WTC11 (cell line): ENCODE measurements at regions not wholly inside any gene's neighbourhood (a gene's known extent, or its start where the extent isn't known, plus 50 kb on each side); places are given as distances from the start of the nearest gene placed in this dataset.

ENCODE experiments used
- ATAC-seq: fragments of 200-7000 bp; cut with Tn5 transposase; 2 replicates; pipeline ENCODE4 v1.10.0; 2021; ENCODE audit warnings: mild to moderate bottlenecking, moderate library complexity
- CTCF ChIA-PET: fragments of 300-600 bp; sonication (Branson Sonifier 250); formaldehyde crosslinking; loops from one replicate; lab custom pipeline; 2021; ENCODE audit warnings: antibody characterized with exemption; lab: Charles Lee
- POLR2A ChIA-PET: fragments of 350-600 bp; sonication (Branson Sonifier 250); formaldehyde crosslinking; loops from one replicate; lab custom pipeline; 2021; ENCODE audit warnings: antibody characterized with exemption; lab: Charles Lee
- DNase-seq: peaks from one replicate; pipeline ENCODE4 v3.0.0; 2021; ENCODE audit warnings: low spot score
- H3K27ac Mint-ChIP-seq: 2 replicates; pipeline ENCODE4 v1.8.0; 2021; ENCODE audit warnings: mixed read lengths
- H3K27me3 Mint-ChIP-seq: 2 replicates; pipeline ENCODE4 v1.8.0; 2021; ENCODE audit warnings: low read depth, mild to moderate bottlenecking, moderate library complexity, mixed read lengths
- H3K36me3 Mint-ChIP-seq: 2 replicates; pipeline ENCODE4 v1.8.0; 2021; ENCODE audit warnings: mixed read lengths
- H3K4me1 Mint-ChIP-seq: 2 replicates; pipeline ENCODE4 v1.8.0; 2022; ENCODE audit warnings: mixed read lengths
- H3K4me3 Mint-ChIP-seq: 2 replicates; pipeline ENCODE4 v1.8.0; 2021; ENCODE audit warnings: mild to moderate bottlenecking, moderate library complexity, mixed read lengths
- H3K9me3 Mint-ChIP-seq: 2 replicates; pipeline ENCODE4 v1.8.0; 2021; ENCODE audit warnings: mixed read lengths
- ATF2 ChIP-seq: sonication (generic); formaldehyde crosslinking; IDR thresholded peaks from 2 replicates; pipeline ENCODE4 v1.8.1; 2022; ENCODE audit warnings: low read depth, missing genetic modification reagents, borderline replicate concordance
- CTCF ChIP-seq: fragments of 200-600 bp; IDR thresholded peaks from 2 replicates; pipeline ENCODE4 v1.8.0; 2022; ENCODE audit warnings: antibody characterized with exemption
- EMX1 ChIP-seq: fragments of 250-450 bp; sonication (Bioruptor Pico); IDR thresholded peaks from 2 replicates; pipeline ENCODE4 v1.8.0; 2021; ENCODE audit warnings: mild to moderate bottlenecking
- ERG ChIP-seq: fragments of 250-450 bp; sonication (Bioruptor Pico); IDR thresholded peaks from 2 replicates; pipeline ENCODE4 v1.8.0; 2021; ENCODE audit warnings: mild to moderate bottlenecking
- ESRRA ChIP-seq: sonication (generic); formaldehyde crosslinking; IDR thresholded peaks from 2 replicates; pipeline ENCODE4 v1.8.1; 2022; ENCODE audit warnings: mild to moderate bottlenecking, missing genetic modification reagents, borderline replicate concordance
- FOXK1 ChIP-seq: sonication (generic); formaldehyde crosslinking; IDR thresholded peaks from 2 replicates; pipeline ENCODE4 v1.8.0; 2022; ENCODE audit warnings: mild to moderate bottlenecking, moderate library complexity, missing genetic modification reagents
- FOXP4 ChIP-seq: sonication (generic); formaldehyde crosslinking; IDR thresholded peaks from 2 replicates; pipeline ENCODE4 v1.8.0; 2022; ENCODE audit warnings: mild to moderate bottlenecking, missing genetic modification reagents
- GRHL2 ChIP-seq: fragments of 250-450 bp; sonication (Bioruptor Pico); IDR thresholded peaks from 2 replicates; pipeline ENCODE4 v1.8.0; 2022; ENCODE audit warnings: mild to moderate bottlenecking, moderate library complexity; ENCODE audit not compliant: insufficient replicate concordance, severe bottlenecking
- JAZF1 ChIP-seq: fragments of 250-450 bp; sonication (Bioruptor Pico); IDR thresholded peaks from 2 replicates; pipeline ENCODE4 v1.9.0; 2021; ENCODE audit warnings: moderate library complexity, mild to moderate bottlenecking, inconsistent platforms
- KAT7 ChIP-seq: sonication (generic); formaldehyde crosslinking; IDR thresholded peaks from 2 replicates; pipeline ENCODE4 v1.8.1; 2023; ENCODE audit warnings: missing genetic modification reagents, mild to moderate bottlenecking, borderline replicate concordance
- NFATC4 ChIP-seq: fragments of 250-450 bp; sonication (Bioruptor Pico); IDR thresholded peaks from 2 replicates; pipeline ENCODE4 v1.9.0; 2021; ENCODE audit warnings: mild to moderate bottlenecking
- NFE2L1 ChIP-seq: sonication (generic); formaldehyde crosslinking; IDR thresholded peaks from 2 replicates; pipeline ENCODE4 v1.8.1; 2023; ENCODE audit warnings: missing genetic modification reagents
- NR2C2 ChIP-seq: sonication (generic); formaldehyde crosslinking; IDR thresholded peaks from 2 replicates; pipeline ENCODE4 v1.8.0; 2022; ENCODE audit warnings: mild to moderate bottlenecking, missing genetic modification reagents
- NR3C1 ChIP-seq: sonication (generic); formaldehyde crosslinking; conservative IDR thresholded peaks from 2 replicates; pipeline ENCODE4 v1.8.1; 2023; ENCODE audit warnings: low read depth, mild to moderate bottlenecking, missing genetic modification reagents
- OVOL2 ChIP-seq: fragments of 250-450 bp; sonication (Bioruptor Pico); IDR thresholded peaks from 2 replicates; pipeline ENCODE4 v1.9.0; 2021; ENCODE audit warnings: mild to moderate bottlenecking, borderline replicate concordance
- PREB ChIP-seq: sonication (generic); formaldehyde crosslinking; IDR thresholded peaks from 2 replicates; pipeline ENCODE4 v1.8.1; 2022; ENCODE audit warnings: mild to moderate bottlenecking, missing genetic modification reagents, moderate library complexity, borderline replicate concordance
- PRRX2 ChIP-seq: fragments of 250-450 bp; sonication (Bioruptor Pico); IDR thresholded peaks from 2 replicates; pipeline ENCODE4 v1.8.0; 2021; ENCODE audit warnings: mild to moderate bottlenecking
- SMAD3 ChIP-seq: sonication (generic); formaldehyde crosslinking; IDR thresholded peaks from 2 replicates; pipeline ENCODE4 v1.8.0; 2022; ENCODE audit warnings: missing genetic modification reagents, mild to moderate bottlenecking, borderline replicate concordance
- SMAD4 ChIP-seq: sonication (generic); formaldehyde crosslinking; IDR thresholded peaks from 2 replicates; pipeline ENCODE4 v1.8.0; 2022; ENCODE audit warnings: mild to moderate bottlenecking, missing genetic modification reagents
- TEAD1 ChIP-seq: sonication (generic); formaldehyde crosslinking; IDR thresholded peaks from 2 replicates; pipeline ENCODE4 v1.8.0; 2022; ENCODE audit warnings: mild to moderate bottlenecking, missing genetic modification reagents
- ZBTB21 ChIP-seq: sonication (generic); formaldehyde crosslinking; IDR thresholded peaks from 2 replicates; pipeline ENCODE4 v1.8.1; 2023; ENCODE audit warnings: mild to moderate bottlenecking, missing genetic modification reagents, borderline replicate concordance
- ZNF121 ChIP-seq: sonication (generic); formaldehyde crosslinking; IDR thresholded peaks from 2 replicates; pipeline ENCODE4 v1.8.0; 2023; ENCODE audit warnings: missing genetic modification reagents
- ZNF232 ChIP-seq: sonication (generic); formaldehyde crosslinking; IDR thresholded peaks from 2 replicates; pipeline ENCODE4 v1.8.0; 2022; ENCODE audit warnings: mild to moderate bottlenecking, missing genetic modification reagents
- ZNF263 ChIP-seq: sonication (generic); formaldehyde crosslinking; IDR thresholded peaks from 2 replicates; pipeline ENCODE4 v1.8.1; 2022; ENCODE audit warnings: low read depth, mild to moderate bottlenecking, moderate library complexity, missing genetic modification reagents
- ZNF423 ChIP-seq: fragments of 250-450 bp; sonication (Bioruptor Pico); IDR thresholded peaks from 2 replicates; pipeline ENCODE4 v2.1.2; 2022; ENCODE audit warnings: mild to moderate bottlenecking, moderate library complexity

- H3K4me1 Mint-ChIP-seq: no peaks in the 10 kb centered on the region
- H3K9me3 Mint-ChIP-seq: peaks cover 4% of the 10 kb centered on the region
- no peaks in the 10 kb centered on the region; the same call in 1 of the 2 replicates for H3K27me3 Mint-ChIP-seq
- no peak for TF ChIP-seq ATF2
- no peak for TF ChIP-seq KAT7
- no peak for TF ChIP-seq SMAD4
- no peak for TF ChIP-seq NFE2L1 (CRISPR knock-in tag)
- no peak for TF ChIP-seq TEAD1 (CRISPR knock-in tag)
- no peak for TF ChIP-seq ESRRA (CRISPR knock-in tag)
- no peak for TF ChIP-seq PREB (CRISPR knock-in tag)
- no peak for TF ChIP-seq NR2C2
- no peak for TF ChIP-seq JAZF1
- no peak for TF ChIP-seq EMX1 (CRISPR knock-in tag)
- TF ChIP-seq ZBTB21: no peak
- no peak for TF ChIP-seq ZNF423 (CRISPR knock-in tag)
- TF ChIP-seq, all 79 proteins: peak for 0
- ChIA-PET POLR2A (no interaction called here), CTCF (no interaction called here)
- DNase-seq (no peak), ATAC-seq (no peak)
- H3K36me3 Mint-ChIP-seq: no peaks in the 10 kb centered on the region
- no peak overlapping the region for H3K4me3 Mint-ChIP-seq
- no peak overlapping the region for H3K27ac Mint-ChIP-seq
Observed at GRCh38 chr11:130617001-130617400, 168.6 kb downstream of the ADAMTS15 start.

GRCh38 chr11:130620548-130620947 lies 172.1 kb downstream of the ADAMTS15 start:
- Mint-ChIP-seq H3K27me3 (peaks cover 3% of the 10 kb centered on the region; the same call in 1 of the 2 replicates), H3K4me1 (no peaks in the 10 kb centered on the region), H3K9me3 (peaks cover 4% of the 10 kb centered on the region), H3K27ac (no peak overlapping the region), H3K36me3 (no peaks in the 10 kb centered on the region), H3K4me3 (no peak overlapping the region)
- ChIA-PET CTCF (interaction anchor here (0.7 kb wide), 1 partner anchor 19 kb away, joined by 4 read pairs; no protein-coding TSS in a partner anchor), POLR2A (no interaction called here)
- DNase-seq: no peak
- TF ChIP-seq OVOL2 (CRISPR knock-in tag) (no peak), PRRX2 (no peak), NR2C2 (no peak), ERG (CRISPR knock-in tag) (no peak)
- ATAC-seq: no peak

- Mint-ChIP-seq H3K4me3 (no peak overlapping the region), H3K27ac (no peak overlapping the region), H3K9me3 (peaks cover 4% of the 10 kb centered on the region), H3K36me3 (no peaks in the 10 kb centered on the region), H3K27me3 (peaks cover 3% of the 10 kb centered on the region; the same call in 1 of the 2 replicates), H3K4me1 (no peaks in the 10 kb centered on the region)
- ChIA-PET POLR2A (no interaction called here), CTCF (no interaction called here)
- DNase-seq: no peak
- ATAC-seq: no peak
- no peak for TF ChIP-seq ATF2
- TF ChIP-seq GRHL2 (CRISPR knock-in tag): no peak
- no peak for TF ChIP-seq CTCF
- no peak for TF ChIP-seq ZNF232 (CRISPR knock-in tag)
- TF ChIP-seq NFATC4 (CRISPR knock-in tag): no peak
- no peak for TF ChIP-seq SMAD3 (CRISPR knock-in tag)
- no peak for TF ChIP-seq NR3C1 (CRISPR knock-in tag)
- TF ChIP-seq ZNF263 (CRISPR knock-in tag): no peak
- TF ChIP-seq FOXK1: no peak
- TF ChIP-seq ZNF121 (CRISPR knock-in tag): no peak
- TF ChIP-seq FOXP4 (CRISPR knock-in tag): no peak
Observed at GRCh38 chr11:130622141-130622542, 173.7 kb downstream of the ADAMTS15 start.
